Panc1 (cell line): ENCODE measurements at regions not wholly inside any gene's neighbourhood (a gene's known extent, or its start where the extent isn't known, plus 50 kb on each side); places are given as distances from the start of the nearest gene placed in this dataset.

Source experiments
- ATAC-seq: fragments of 200-7000 bp; cut with Tn5 transposase; 2 replicates; pipeline ENCODE4 v1.9.1; 2020; ENCODE audit warnings: mild to moderate bottlenecking, moderate library complexity
- BruUV-seq: library from RNA; stranded (reverse); fragments of 400-500 nt; replicated peaks from 2 replicates; lab custom pipeline; 2021; lab: Mats Ljungman, UMichigan
- CTCF ChIA-PET: fragments of 300-600 bp; sonication (Branson Sonifier 250); formaldehyde crosslinking; loops from one replicate; lab custom pipeline; 2022; ENCODE audit warnings: antibody characterized with exemption; lab: Charles Lee
- POLR2A ChIA-PET: fragments of 300-600 bp; sonication (Branson Sonifier 250); formaldehyde crosslinking; loops from one replicate; lab custom pipeline; 2022; ENCODE audit warnings: antibody characterized with exemption; lab: Charles Lee
- DNase-seq: peaks from one replicate; pipeline ENCODE4 v3.0.0-alpha.2; 2010; ENCODE audit warnings: low read depth, low spot score
- H3K27ac ChIP-seq: 2 replicates; pipeline ENCODE4 v1.5.1; 2011; ENCODE audit warnings: mild to moderate bottlenecking, low read length, inconsistent platforms
- H3K27me3 ChIP-seq: fragments of 200-500 bp; sonication (Bioruptor generic); 2 replicates; pipeline ENCODE4 v1.6.0; 2014; ENCODE audit warnings: low read length, inconsistent platforms; ENCODE audit not compliant: control insufficient read depth, insufficient read depth
- H3K36me3 ChIP-seq: fragments of 200-500 bp; sonication (Bioruptor generic); 2 replicates; pipeline ENCODE4 v1.5.1; 2014; ENCODE audit warnings: inconsistent platforms, mild to moderate bottlenecking, low read length, moderate library complexity; ENCODE audit not compliant: control insufficient read depth, insufficient read depth
- H3K4me1 ChIP-seq: 2 replicates; pipeline ENCODE4 v1.5.1; 2011; ENCODE audit warnings: inconsistent platforms, mild to moderate bottlenecking, low read length, moderate library complexity; ENCODE audit not compliant: control insufficient read depth, insufficient read depth
- H3K4me3 ChIP-seq, 2 experiments: 2 replicates each; pipeline ENCODE4 v1.5.1; 2011 to 2012; ENCODE audit warnings: low read depth in 2 of 2, low read length in 2 of 2, mild to moderate bottlenecking in 2 of 2, inconsistent platforms in 1 of 2, moderate library complexity in 1 of 2
- H3K9me3 ChIP-seq: fragments of 200-500 bp; sonication (Bioruptor generic); 2 replicates; pipeline ENCODE4 v1.5.1; 2014; ENCODE audit warnings: low read depth, mild to moderate bottlenecking, inconsistent platforms, low read length, moderate library complexity; ENCODE audit not compliant: control insufficient read depth, insufficient read depth
- POLR2AphosphoS5 ChIP-seq: IDR thresholded peaks from 2 replicates; pipeline ENCODE4 v1.6.1; 2012; ENCODE audit warnings: mild to moderate bottlenecking, low read depth, low read length, moderate library complexity
- REST ChIP-seq, 2 experiments: IDR thresholded peaks; 2 replicates each; pipeline ENCODE4 v1.6.1; 2011 to 2012; ENCODE audit warnings: low read depth in 2 of 2, control low read depth in 1 of 2, low read length in 1 of 2, mild to moderate bottlenecking in 1 of 2, moderate library complexity in 1 of 2; ENCODE audit not compliant: insufficient read depth in 1 of 2
- SIN3A ChIP-seq: IDR thresholded peaks from 2 replicates; pipeline ENCODE4 v1.6.1; 2012; ENCODE audit warnings: low read depth, mild to moderate bottlenecking, low read length, moderate library complexity, borderline replicate concordance; ENCODE audit not compliant: insufficient read depth
- TCF7L2 ChIP-seq: IDR thresholded peaks from 2 replicates; pipeline ENCODE4 v1.6.1; 2011; ENCODE audit warnings: mild to moderate bottlenecking, low read depth, low read length, inconsistent platforms
- in situ Hi-C: cut with HindIII; loops from 2 replicates; pipeline ENCODE4 v1.10.0; 2016; ENCODE audit warnings: low sequenced_read_pairs, low pct_unique_long_range_greater_than_20kb
- intact Hi-C: fragments of 100-400 bp; cut with micrococcal nuclease; formaldehyde crosslinking; loops from one replicate; pipeline ENCODE4 v1.10.0; 2022; ENCODE audit not compliant: unreplicated experiment
- TF ChIP-seq, protein P1 (sequence below): fragments of 450-650 bp; IDR thresholded peaks from 2 replicates; pipeline ENCODE4 v1.5.1; 2017; ENCODE audit warnings: mild to moderate bottlenecking

DNA sequence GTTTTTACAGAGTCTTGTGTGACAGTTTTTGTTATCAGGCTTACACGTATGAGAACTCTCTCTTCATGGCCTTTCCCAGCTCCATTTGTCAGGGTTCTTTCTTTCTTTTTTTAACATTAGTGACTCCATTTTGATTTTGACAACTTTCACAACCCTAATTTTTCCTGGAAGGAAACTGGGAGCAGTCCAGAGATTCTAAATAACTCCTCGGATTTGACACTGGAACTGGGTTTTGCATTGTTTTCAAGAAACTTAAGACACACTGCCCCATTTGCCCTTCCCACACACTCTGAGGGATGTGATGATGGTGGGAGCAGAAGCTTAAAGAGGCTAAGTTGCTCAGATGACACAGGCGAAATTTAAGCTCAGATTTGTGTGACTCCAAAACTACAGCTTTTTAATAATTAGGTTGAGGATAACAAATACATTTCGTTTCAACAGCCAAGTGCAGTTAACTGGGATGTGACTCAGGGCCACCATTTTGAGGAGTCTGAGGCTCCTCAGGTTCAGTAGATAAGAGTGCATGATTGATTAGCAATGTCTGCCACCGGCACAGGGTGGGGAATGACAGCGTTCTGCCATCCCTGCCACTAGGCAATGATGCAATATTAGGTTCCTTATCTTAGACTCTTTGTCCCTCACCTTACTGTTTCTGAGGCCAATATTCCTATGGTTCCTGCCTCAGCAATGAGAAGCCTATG, 95.1 kb upstream of the ATP1A1 start:
- BruUV-seq: no TSS peak
- Histone ChIP-seq H3K36me3 (no peaks in the 10 kb centered on the region), H3K4me1 (no peaks in the 10 kb centered on the region), H3K9me3 (no peaks in the 10 kb centered on the region), H3K4me3 (no peak overlapping the region), H3K27me3 (no peaks in the 10 kb centered on the region), H3K27ac (no peak overlapping the region)
- ChIA-PET POLR2A (no interaction called here), CTCF (no interaction called here)
- ATAC-seq: no peak
- DNase-seq: no peak
- intact Hi-C loops (no loop called here), in situ Hi-C loops (no loop called here)
- TF ChIP-seq POLR2AphosphoS5 (no peak), REST (IDR thresholded peaks at IDR 0.05; ENCODE audit: insufficient read depth in 1 of 2, low read depth in 2 of 2, low read length in 1 of 2) (no peak), SIN3A (no peak), TCF7L2 (no peak)
- TF ChIP-seq, protein P1, sequence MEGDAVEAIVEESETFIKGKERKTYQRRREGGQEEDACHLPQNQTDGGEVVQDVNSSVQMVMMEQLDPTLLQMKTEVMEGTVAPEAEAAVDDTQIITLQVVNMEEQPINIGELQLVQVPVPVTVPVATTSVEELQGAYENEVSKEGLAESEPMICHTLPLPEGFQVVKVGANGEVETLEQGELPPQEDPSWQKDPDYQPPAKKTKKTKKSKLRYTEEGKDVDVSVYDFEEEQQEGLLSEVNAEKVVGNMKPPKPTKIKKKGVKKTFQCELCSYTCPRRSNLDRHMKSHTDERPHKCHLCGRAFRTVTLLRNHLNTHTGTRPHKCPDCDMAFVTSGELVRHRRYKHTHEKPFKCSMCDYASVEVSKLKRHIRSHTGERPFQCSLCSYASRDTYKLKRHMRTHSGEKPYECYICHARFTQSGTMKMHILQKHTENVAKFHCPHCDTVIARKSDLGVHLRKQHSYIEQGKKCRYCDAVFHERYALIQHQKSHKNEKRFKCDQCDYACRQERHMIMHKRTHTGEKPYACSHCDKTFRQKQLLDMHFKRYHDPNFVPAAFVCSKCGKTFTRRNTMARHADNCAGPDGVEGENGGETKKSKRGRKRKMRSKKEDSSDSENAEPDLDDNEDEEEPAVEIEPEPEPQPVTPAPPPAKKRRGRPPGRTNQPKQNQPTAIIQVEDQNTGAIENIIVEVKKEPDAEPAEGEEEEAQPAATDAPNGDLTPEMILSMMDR: no peak

DNA sequence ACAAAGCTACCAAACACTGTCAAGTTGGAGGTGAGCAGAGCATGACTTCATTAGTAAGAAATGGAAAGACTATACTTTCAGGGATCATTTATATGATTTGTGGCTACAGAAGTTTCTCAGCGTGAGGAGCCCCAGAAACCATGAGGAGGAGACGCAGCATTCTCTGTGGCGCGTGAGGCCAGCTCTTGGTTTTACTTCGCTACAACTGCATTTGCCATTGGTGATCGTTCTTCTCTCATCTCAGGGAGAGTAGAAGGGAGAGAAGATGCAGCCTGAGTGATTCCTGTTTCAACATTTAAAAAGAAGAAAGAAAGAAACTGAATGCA, 94.5 kb upstream of the ATP1A1 start:
- in situ Hi-C loops (no loop called here), intact Hi-C loops (no loop called here)
- ATAC-seq: no peak

More for the DNA sequence above, 94.5 kb upstream of the ATP1A1 start:
- DNase-seq: no peak
- Histone ChIP-seq H3K9me3 (no peaks in the 10 kb centered on the region), H3K4me1 (no peaks in the 10 kb centered on the region), H3K4me3 (no peak overlapping the region), H3K36me3 (no peaks in the 10 kb centered on the region), H3K27me3 (no peaks in the 10 kb centered on the region), H3K27ac (no peak overlapping the region)
- CTCF ChIA-PET: no interaction called here
- no TSS peak for BruUV-seq
- POLR2A ChIA-PET: no interaction called here
- TF ChIP-seq TCF7L2 (no peak), REST (IDR thresholded peaks at IDR 0.05; ENCODE audit: insufficient read depth in 1 of 2, low read depth in 2 of 2, low read length in 1 of 2) (no peak), SIN3A (no peak), POLR2AphosphoS5 (no peak)
- TF ChIP-seq, protein P1: no peak
